Ovary (tissue), 7 donors: ENCODE measurements at regions not wholly inside any gene's neighbourhood (a gene's known extent, or its start where the extent isn't known, plus 50 kb on each side); places are given as distances from the start of the nearest gene placed in this dataset.

ENCODE experiments used
- DNase-seq, 5 donors: peaks; one replicate each; pipeline ENCODE4 v3.0.0-alpha.2; 2019 to 2020
- H3K27ac ChIP-seq, 2 donors: fragments of 200-600 bp; one replicate each; pipeline versions ENCODE4 v1.5.1 to v1.8.0; 2019 to 2022
- H3K27me3 ChIP-seq: fragments of 200-600 bp; one replicate; pipeline ENCODE4 v1.8.0; 2022
- H3K36me3 ChIP-seq: fragments of 200-600 bp; sonication (generic); one replicate; pipeline ENCODE4 v1.5.1; 2019
- H3K4me1 ChIP-seq: one replicate; pipeline ENCODE4 v1.8.1; 2013; ENCODE audit warnings: mild to moderate bottlenecking, moderate library complexity; ENCODE audit not compliant: insufficient read depth
- H3K4me3 ChIP-seq: fragments of 200-600 bp; sonication (generic); one replicate; pipeline ENCODE4 v1.5.1; 2017
- H3K9me3 ChIP-seq, 2 donors: fragments of 200-600 bp in 1 of 2; sonication (generic) in 1 of 2; one replicate each; pipeline versions ENCODE4 v1.5.1 to v1.8.1; 2013 to 2019; ENCODE audit warnings: mild to moderate bottlenecking in 1 of 2, moderate library complexity in 1 of 2
- CTCF ChIP-seq, 3 donors: fragments of 450-650 bp in 2 of 3; fragments of 200-600 bp in 1 of 3; IDR thresholded peaks; one replicate each; pipeline versions ENCODE4 v1.5.1 to v1.8.0; 2016 to 2022; ENCODE audit warnings: antibody characterized with exemption in 3 of 3, mild to moderate bottlenecking in 1 of 3
- EP300 ChIP-seq: sonication (generic); formaldehyde crosslinking; IDR thresholded peaks from one replicate; pipeline ENCODE4 v1.6.1; 2017; ENCODE audit warnings: antibody characterized with exemption
- POLR2A ChIP-seq: fragments of 450-650 bp; IDR thresholded peaks from one replicate; pipeline ENCODE4 v1.6.1; 2017; ENCODE audit warnings: antibody characterized with exemption, mild to moderate bottlenecking, moderate library complexity
- WGBS, 3 donors: extraction: QIAGEN DNeasy Blood & Tissue Kit in 1 of 3; methylation state at CpG; one replicate each; pipeline versions ENCODE4 v1.1.5 to v1.1.7; 2013 to 2017; 5-methylcytosine and 5-hydroxymethylcytosine counted together
- intact Hi-C, 4 donors: fragments of 100-400 bp; cut with DNase I; formaldehyde crosslinking; loops; one replicate each; pipeline versions ENCODE4 v1.11.0 to v1.15.1; 2022 to 2023
- donor health status: DM: no; HTN: no; CAD: no; lungs with moderate emphysema.
- donor health status: DM: no; HTN: no; CAD: no.
- donor health status: Bipolar disorder and iron deficiency.
- donor health status: DM: no; HTN: no; CAD: no.
- donor health status: DM: yes; HTN: yes; CAD: no.

DNA sequence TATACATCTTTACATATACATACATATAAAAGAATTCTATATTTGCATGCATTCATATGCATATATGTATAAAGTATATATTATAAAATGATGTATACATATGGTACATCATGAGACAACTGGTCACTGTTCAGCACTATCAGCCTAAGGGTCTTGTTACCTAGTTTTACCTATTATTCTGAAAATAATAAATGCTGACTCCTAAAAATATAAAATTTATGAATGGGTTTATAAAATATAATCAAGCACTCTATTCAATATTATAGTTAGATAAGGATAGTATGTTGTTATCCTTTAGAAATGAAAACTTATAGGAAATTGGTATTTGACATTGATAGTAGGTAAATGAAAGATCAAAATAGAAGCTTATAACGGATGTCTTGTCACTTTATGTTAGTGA, 324.2 kb downstream of the GBA3 start:
- no peaks in the 10 kb centered on the region for H3K27me3 ChIP-seq
- no peaks in the 10 kb centered on the region for H3K4me1 ChIP-seq
- H3K36me3 ChIP-seq = no peaks in the 10 kb centered on the region
- H3K9me3 ChIP-seq = no peaks in the 10 kb centered on the region
- WGBS, 3 donors = 85 to 90% (median 88%) methylated on average over 1 of the region's 1 CpG
- intact Hi-C loops = no loop called here
- no peak for TF ChIP-seq EP300
- no peak for TF ChIP-seq CTCF (IDR thresholded peaks at IDR 0.05)
- no peak for DNase-seq
- no peak overlapping the region for H3K4me3 ChIP-seq
- H3K27ac ChIP-seq = no peak overlapping the region

GRCh38 chr4:23015821-23016220, 323.1 kb downstream of the GBA3 start:
- no peaks in the 10 kb centered on the region for H3K4me1 ChIP-seq
- intact Hi-C loops = no loop called here
- no peak overlapping the region for H3K27ac ChIP-seq
- TF ChIP-seq CTCF (IDR thresholded peaks at IDR 0.05) (no peak), EP300 (no peak), POLR2A (no peak)
- H3K27me3 ChIP-seq = no peaks in the 10 kb centered on the region
- H3K36me3 ChIP-seq = no peaks in the 10 kb centered on the region
- no peak overlapping the region for H3K4me3 ChIP-seq
- no peak for DNase-seq
- H3K9me3 ChIP-seq = no peaks in the 10 kb centered on the region

DNA sequence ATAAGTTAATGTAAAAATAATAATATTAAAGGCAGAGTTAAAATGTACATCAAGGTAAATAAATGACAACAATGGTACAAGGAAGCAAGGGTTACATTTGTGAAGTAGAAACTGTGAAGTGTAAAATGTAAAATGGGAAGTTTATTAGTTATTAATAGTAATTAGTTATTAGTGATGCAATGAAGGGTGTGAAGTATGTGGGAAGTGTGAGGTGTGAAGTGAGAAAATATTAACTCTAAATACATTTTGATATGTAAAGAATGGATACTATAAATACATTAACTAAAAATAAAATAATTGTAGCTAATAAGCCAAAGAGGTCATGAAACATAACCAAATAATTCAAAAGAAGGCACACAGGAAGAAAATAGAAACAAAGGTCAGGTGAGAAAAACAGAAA, 316.4 kb downstream of the GBA3 start:
- Histone ChIP-seq H3K9me3 (no peaks in the 10 kb centered on the region), H3K27me3 (no peaks in the 10 kb centered on the region), H3K4me3 (no peak overlapping the region), H3K27ac (no peak overlapping the region), H3K36me3 (no peaks in the 10 kb centered on the region), H3K4me1 (no peaks in the 10 kb centered on the region)
- TF ChIP-seq POLR2A (no peak), CTCF (IDR thresholded peaks at IDR 0.05) (no peak), EP300 (no peak)
- DNase-seq = no peak
- intact Hi-C loops = no loop called here

DNA sequence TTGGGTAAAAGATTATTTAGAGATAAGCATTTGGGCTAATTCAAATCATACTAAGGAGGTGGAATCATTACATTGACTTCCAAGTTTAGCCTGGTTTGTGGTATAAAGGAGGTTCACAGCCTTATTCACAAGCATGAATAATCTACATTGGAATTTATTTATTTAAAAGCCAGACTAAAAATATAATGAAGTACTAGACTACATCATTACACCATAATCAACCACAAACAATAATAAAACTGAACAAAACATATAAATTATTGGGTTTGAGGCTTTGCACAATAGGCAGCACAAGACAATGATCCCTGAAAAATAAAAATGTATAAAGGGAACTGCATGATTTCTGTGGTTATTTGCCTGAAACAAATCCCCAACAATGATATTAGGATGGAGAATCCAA, 314.0 kb downstream of the GBA3 start:
- TF ChIP-seq CTCF (IDR thresholded peaks at IDR 0.05) (no peak), EP300 (no peak), POLR2A (no peak)
- intact Hi-C loops = no loop called here
- Histone ChIP-seq H3K36me3 (no peaks in the 10 kb centered on the region), H3K9me3 (no peaks in the 10 kb centered on the region), H3K27me3 (no peaks in the 10 kb centered on the region), H3K4me3 (no peak overlapping the region), H3K4me1 (no peaks in the 10 kb centered on the region), H3K27ac (no peak overlapping the region)
- DNase-seq = no peak

GRCh38 chr4:23005691-23006090, 313.0 kb downstream of the GBA3 start:
- no peaks in the 10 kb centered on the region for H3K9me3 ChIP-seq
- WGBS, 3 donors = 88 to 97% (median 88%) methylated on average over 1 of the region's 1 CpG
- H3K36me3 ChIP-seq = no peaks in the 10 kb centered on the region
- no peaks in the 10 kb centered on the region for H3K27me3 ChIP-seq
- no peak overlapping the region for H3K4me3 ChIP-seq
- no peak overlapping the region for H3K27ac ChIP-seq
- intact Hi-C loops = no loop called here
- TF ChIP-seq EP300 (no peak), POLR2A (no peak), CTCF (IDR thresholded peaks at IDR 0.05) (no peak)
- no peak for DNase-seq
- H3K4me1 ChIP-seq = no peaks in the 10 kb centered on the region
